ENCODE measurements at regions not wholly inside any gene's neighbourhood (a gene's known extent, or its start where the extent isn't known, plus 50 kb on each side); places are given as distances from the start of the nearest gene placed in this dataset.
"Not testable (repeated sequence)": the region's sequence is repeated elsewhere in the genome, so short reads cannot be mapped to it uniquely, and the experiment has no call there.

DNA sequence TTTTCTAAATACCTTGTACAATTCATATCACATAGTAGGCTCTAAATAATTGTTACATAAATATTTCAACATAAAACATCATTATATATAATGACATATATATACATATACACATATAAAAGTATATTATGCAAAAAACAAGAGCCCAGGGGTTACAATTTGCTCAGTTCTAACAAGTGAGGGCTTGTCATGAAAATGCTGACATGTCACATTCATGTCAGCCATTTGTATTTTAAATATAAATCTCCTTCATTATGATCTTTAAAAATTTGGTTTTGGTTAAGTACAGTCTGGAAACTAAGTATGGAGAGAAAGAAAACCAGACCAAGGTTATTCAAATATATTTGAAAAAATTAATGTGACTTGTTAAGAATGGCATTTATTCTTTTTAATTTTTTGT lies 2745.4 kb downstream of the PCDH7 start:
- H3K9me3 Mint-ChIP-seq: no peaks in the 10 kb centered on the region
- no peak for ATAC-seq
- no peak overlapping the region for H3K4me3 Mint-ChIP-seq
- no peaks in the 10 kb centered on the region for H3K4me1 Mint-ChIP-seq
- H3K27me3 Mint-ChIP-seq: no peaks in the 10 kb centered on the region
- no peaks in the 10 kb centered on the region for H3K36me3 Mint-ChIP-seq
- no peak overlapping the region for H3K27ac Mint-ChIP-seq

GRCh38 chr4:33467291-33467690 lies 2747.1 kb downstream of the PCDH7 start:
- Mint-ChIP-seq H3K36me3 (no peaks in the 10 kb centered on the region), H3K4me1 (no peaks in the 10 kb centered on the region), H3K4me3 (no peak overlapping the region), H3K27me3 (no peaks in the 10 kb centered on the region), H3K9me3 (no peaks in the 10 kb centered on the region), H3K27ac (no peak overlapping the region)
- no peak for ATAC-seq

- ATAC-seq: peak; percentile 27
- H3K36me3 Mint-ChIP-seq: no peaks in the 10 kb centered on the region
These were observed 2750.6 kb downstream of the PCDH7 start for GRCh38 chr4:33470805-33471204.

DNA sequence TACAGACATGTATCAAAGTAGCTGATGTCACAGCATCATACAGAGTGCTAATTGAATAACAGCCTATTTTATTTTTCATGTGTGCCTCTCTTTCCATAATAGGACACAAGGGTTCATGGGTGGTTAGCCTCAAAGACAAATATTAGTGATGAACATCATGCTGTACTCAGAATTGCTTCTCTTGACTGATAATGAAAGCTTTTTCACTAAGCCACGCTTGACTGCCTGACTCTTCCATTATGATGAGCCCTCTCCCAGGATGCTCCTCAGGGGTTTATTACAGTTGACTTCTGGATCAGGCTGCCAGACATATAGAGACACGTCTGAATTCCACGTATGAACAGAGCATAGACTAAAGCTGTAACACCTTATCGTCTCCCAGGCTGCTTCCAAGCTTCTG lies 2757.5 kb downstream of the PCDH7 start:
- Mint-ChIP-seq H3K9me3 (peaks cover 3% of the 10 kb centered on the region), H3K27me3 (no peaks in the 10 kb centered on the region)

More at GRCh38 chr4:33470805-33471204, 2750.6 kb downstream of the PCDH7 start:
- H3K4me3 Mint-ChIP-seq: no peak overlapping the region
- no peaks in the 10 kb centered on the region for H3K27me3 Mint-ChIP-seq
- no peak overlapping the region for H3K27ac Mint-ChIP-seq
- H3K4me1 Mint-ChIP-seq: no peaks in the 10 kb centered on the region
- H3K9me3 Mint-ChIP-seq: no peaks in the 10 kb centered on the region

DNA sequence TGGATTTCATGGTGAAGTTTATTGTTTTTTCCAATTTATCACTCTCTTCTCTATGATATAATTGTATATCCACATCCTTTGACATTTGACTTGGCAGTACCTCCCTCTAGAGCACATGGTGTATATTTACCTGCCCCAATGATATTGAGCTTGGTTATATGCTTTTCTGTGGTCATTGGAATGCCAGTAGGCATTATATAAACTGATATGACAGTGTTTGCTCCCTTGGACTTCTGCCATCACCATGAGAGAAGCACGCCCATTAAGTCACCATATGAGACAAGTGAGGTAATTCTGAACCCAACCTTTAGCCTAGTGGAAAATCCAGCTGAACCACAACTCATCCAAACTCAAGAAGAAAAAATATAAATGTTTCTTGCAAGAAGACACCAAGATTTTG lies 2761.5 kb downstream of the ARAP2 start:
- no peak overlapping the region for H3K27ac Mint-ChIP-seq

More for the DNA sequence above, 2757.5 kb downstream of the PCDH7 start:
- H3K4me1 Mint-ChIP-seq: no peaks in the 10 kb centered on the region
- no peaks in the 10 kb centered on the region for H3K36me3 Mint-ChIP-seq
- H3K4me3 Mint-ChIP-seq: no peak overlapping the region
- ATAC-seq: no peak
- H3K27ac Mint-ChIP-seq: no peak overlapping the region

GRCh38 chr4:33485111-33485510 lies 2759.2 kb downstream of the ARAP2 start:
- Mint-ChIP-seq H3K27ac (no peak overlapping the region), H3K36me3 (no peaks in the 10 kb centered on the region)
- ATAC-seq: no peak

More for the DNA sequence above, 2761.5 kb downstream of the ARAP2 start:
- ATAC-seq: no peak
- no peaks in the 10 kb centered on the region for H3K4me1 Mint-ChIP-seq
- no peaks in the 10 kb centered on the region for H3K27me3 Mint-ChIP-seq
- H3K36me3 Mint-ChIP-seq: no peaks in the 10 kb centered on the region
- H3K4me3 Mint-ChIP-seq: no peak overlapping the region
- no peaks in the 10 kb centered on the region for H3K9me3 Mint-ChIP-seq

DNA sequence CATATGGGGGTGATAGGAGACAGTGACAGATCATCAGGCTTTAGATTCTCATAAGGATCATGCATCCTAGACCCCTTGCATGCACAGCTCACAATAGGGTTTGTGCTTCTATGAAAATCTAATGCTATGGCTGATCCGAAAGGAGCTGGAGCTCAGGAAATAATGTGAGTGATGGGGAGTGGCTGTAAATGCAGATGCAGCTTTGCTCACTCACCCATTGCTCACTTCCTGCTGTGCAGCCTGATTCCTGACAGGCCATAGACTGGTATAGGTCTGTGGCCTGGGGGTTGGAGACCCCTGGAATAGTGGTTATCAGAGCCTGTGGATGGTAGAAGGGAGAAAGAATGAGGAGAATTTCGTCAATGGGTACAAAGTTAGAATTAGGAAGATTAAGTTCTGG lies 2751.1 kb downstream of the ARAP2 start:
- H3K27me3 Mint-ChIP-seq: no peaks in the 10 kb centered on the region
- no peaks in the 10 kb centered on the region for H3K4me1 Mint-ChIP-seq

More at GRCh38 chr4:33485111-33485510, 2759.2 kb downstream of the ARAP2 start:
- no peak overlapping the region for H3K4me3 Mint-ChIP-seq
- no peaks in the 10 kb centered on the region for H3K27me3 Mint-ChIP-seq
- H3K9me3 Mint-ChIP-seq: no peaks in the 10 kb centered on the region
- no peaks in the 10 kb centered on the region for H3K4me1 Mint-ChIP-seq

DNA sequence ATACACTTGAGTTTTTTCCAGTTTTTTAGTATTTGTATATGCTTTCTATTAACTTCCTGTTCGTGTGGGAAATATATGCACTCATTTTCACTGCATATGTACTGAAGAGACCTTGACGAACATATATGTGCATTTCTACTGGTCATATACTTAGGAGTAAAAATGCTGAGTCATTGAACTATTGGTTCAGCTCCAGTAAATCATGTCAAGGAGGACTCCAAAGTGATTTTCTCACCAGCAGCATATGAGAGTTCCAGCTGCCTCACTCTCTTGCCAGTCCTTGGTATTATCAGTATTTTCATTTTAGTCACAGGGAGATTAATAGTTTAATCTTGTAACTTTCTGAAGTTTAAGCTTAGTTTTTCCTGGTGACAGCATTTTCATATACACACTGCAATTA lies 2750.2 kb downstream of the ARAP2 start:
- Mint-ChIP-seq H3K9me3 (peaks cover 4% of the 10 kb centered on the region), H3K27ac (no peak overlapping the region), H3K4me3 (no peak overlapping the region), H3K27me3 (no peaks in the 10 kb centered on the region), H3K4me1 (no peaks in the 10 kb centered on the region), H3K36me3 (no peaks in the 10 kb centered on the region)
- ATAC-seq: no peak

More for the DNA sequence above, 2751.1 kb downstream of the ARAP2 start:
- ATAC-seq: no peak
- H3K36me3 Mint-ChIP-seq: no peaks in the 10 kb centered on the region
- H3K27ac Mint-ChIP-seq: no peak overlapping the region
- no peak overlapping the region for H3K4me3 Mint-ChIP-seq
- H3K9me3 Mint-ChIP-seq: peaks cover 4% of the 10 kb centered on the region

GRCh38 chr4:33501587-33501986 lies 2742.7 kb downstream of the ARAP2 start:
- not testable (repeated sequence) for H3K9me3 Mint-ChIP-seq, H3K4me1 Mint-ChIP-seq, H3K27ac Mint-ChIP-seq, ATAC-seq, H3K36me3 Mint-ChIP-seq, H3K27me3 Mint-ChIP-seq, H3K4me3 Mint-ChIP-seq

DNA sequence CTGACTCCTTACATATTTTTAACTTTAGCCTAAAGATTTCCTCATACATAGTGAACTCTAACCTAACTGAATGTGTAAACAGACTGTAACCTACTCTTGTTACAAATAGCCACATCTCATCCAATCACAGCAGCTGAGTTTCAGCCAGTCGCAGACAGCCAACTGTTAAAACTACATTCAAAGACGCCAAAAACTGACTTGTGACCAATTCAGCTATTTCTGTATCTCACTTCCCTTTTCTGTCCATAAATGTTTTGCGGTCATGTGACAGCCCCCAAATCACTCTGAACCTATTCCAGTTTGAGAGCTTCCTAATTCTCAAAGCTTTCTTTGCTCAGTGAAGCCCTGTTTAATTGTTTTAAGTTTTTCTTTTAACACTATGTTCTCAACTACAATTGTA lies 2731.9 kb downstream of the ARAP2 start:
- Mint-ChIP-seq H3K4me3 (no peak overlapping the region), H3K4me1 (no peaks in the 10 kb centered on the region), H3K27me3 (no peaks in the 10 kb centered on the region), H3K27ac (no peak overlapping the region), H3K36me3 (no peaks in the 10 kb centered on the region), H3K9me3 (peaks cover 4% of the 10 kb centered on the region)
- ATAC-seq: no peak

DNA sequence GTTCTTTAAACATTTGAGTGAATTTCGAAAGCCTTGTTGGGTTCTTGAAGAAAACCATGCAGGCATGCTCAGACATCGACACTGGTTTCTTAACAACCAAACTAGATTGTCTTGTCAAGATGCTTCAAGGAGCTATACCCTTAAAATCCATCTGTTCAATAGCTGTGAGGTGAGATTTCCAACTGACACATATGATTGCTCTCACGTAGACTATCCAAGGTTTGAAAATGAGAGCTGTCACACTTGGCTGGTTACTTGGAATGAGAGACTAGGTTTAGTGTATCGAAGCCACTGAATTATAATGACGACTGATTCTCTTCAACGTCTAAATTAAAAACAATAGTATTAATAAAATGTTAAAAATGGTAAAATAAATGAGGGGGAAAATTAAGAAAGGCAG lies 2725.5 kb downstream of the ARAP2 start:
- Mint-ChIP-seq H3K27ac (no peak overlapping the region), H3K4me1 (no peaks in the 10 kb centered on the region), H3K9me3 (peaks cover 6% of the 10 kb centered on the region), H3K4me3 (no peak overlapping the region), H3K27me3 (no peaks in the 10 kb centered on the region), H3K36me3 (no peaks in the 10 kb centered on the region)
- no peak for ATAC-seq

- ATAC-seq: no peak
- Mint-ChIP-seq H3K36me3 (no peaks in the 10 kb centered on the region), H3K27ac (no peak overlapping the region), H3K4me1 (no peaks in the 10 kb centered on the region), H3K27me3 (no peaks in the 10 kb centered on the region), H3K9me3 (peaks cover 3% of the 10 kb centered on the region), H3K4me3 (no peak overlapping the region)
These were observed 2711.5 kb downstream of the ARAP2 start for GRCh38 chr4:33532821-33533220.

- Mint-ChIP-seq H3K4me1 (no peaks in the 10 kb centered on the region), H3K36me3 (no peaks in the 10 kb centered on the region), H3K9me3 (peaks cover 3% of the 10 kb centered on the region), H3K4me3 (no peak overlapping the region), H3K27me3 (no peaks in the 10 kb centered on the region), H3K27ac (no peak overlapping the region)
- no peak for ATAC-seq
These were observed 2707.4 kb downstream of the ARAP2 start for GRCh38 chr4:33536898-33537297.

DNA sequence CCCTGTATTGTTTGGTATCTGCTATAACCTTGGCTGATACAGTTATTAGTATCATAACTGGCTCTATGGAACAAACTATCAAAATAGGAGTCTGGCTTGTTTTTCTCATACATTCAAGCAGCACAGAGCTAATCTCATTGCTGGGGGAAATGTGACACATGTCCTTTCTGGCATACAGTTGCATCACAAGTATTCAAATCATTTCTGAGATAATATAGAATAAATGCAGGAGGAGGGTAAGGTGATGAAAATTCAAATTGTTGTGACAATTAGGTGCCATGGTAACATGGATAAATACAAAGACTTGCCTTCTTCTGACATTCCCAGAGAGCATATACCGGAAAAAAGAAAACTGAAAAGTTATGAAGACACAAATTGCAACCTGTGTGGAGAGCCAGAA lies 2706.8 kb downstream of the ARAP2 start:
- Mint-ChIP-seq H3K4me3 (no peak overlapping the region), H3K27ac (no peak overlapping the region), H3K36me3 (no peaks in the 10 kb centered on the region), H3K27me3 (no peaks in the 10 kb centered on the region), H3K9me3 (peaks cover 3% of the 10 kb centered on the region), H3K4me1 (no peaks in the 10 kb centered on the region)
- ATAC-seq: no peak

DNA sequence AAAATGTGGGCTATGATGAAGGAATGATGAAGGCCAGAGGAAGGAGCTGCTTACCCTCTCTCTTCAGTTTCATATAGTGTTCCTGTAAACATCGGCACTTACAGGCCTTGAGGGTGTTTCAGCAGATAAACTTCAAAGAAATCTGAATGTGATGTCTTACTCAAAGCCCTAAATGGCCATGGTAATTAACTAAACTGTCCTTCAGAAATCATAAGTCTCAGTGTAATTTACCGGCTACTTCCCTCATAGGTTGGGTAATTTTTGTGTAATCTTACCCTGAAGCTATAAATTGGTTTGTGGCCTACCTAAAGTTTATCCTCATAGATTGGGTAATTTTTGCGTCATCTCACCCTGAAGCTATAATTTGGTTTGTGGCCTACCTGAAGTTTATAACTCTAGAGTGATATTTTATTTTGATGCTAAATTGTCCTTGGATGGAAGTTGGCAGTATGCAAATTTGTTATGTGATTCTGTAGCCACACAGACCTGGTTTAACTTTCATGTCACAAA lies 2700.3 kb downstream of the ARAP2 start:
- no peak for ATAC-seq
- Mint-ChIP-seq H3K36me3 (no peaks in the 10 kb centered on the region), H3K27me3 (no peaks in the 10 kb centered on the region), H3K4me1 (no peaks in the 10 kb centered on the region), H3K27ac (no peak overlapping the region), H3K4me3 (no peak overlapping the region), H3K9me3 (peaks cover 3% of the 10 kb centered on the region)

- H3K4me1 Mint-ChIP-seq: no peaks in the 10 kb centered on the region
- no peak overlapping the region for H3K27ac Mint-ChIP-seq
- no peak for ATAC-seq
- no peaks in the 10 kb centered on the region for H3K36me3 Mint-ChIP-seq
- H3K27me3 Mint-ChIP-seq: no peaks in the 10 kb centered on the region
- H3K4me3 Mint-ChIP-seq: no peak overlapping the region
- peaks cover 14% of the 10 kb centered on the region for H3K9me3 Mint-ChIP-seq
These were observed 2693.1 kb downstream of the ARAP2 start for GRCh38 chr4:33551244-33551643.

- no peaks in the 10 kb centered on the region for H3K9me3 Mint-ChIP-seq
- no peaks in the 10 kb centered on the region for H3K36me3 Mint-ChIP-seq
These were observed 2683.1 kb downstream of the ARAP2 start for GRCh38 chr4:33561259-33561658.

More at GRCh38 chr4:33561259-33561658, 2683.1 kb downstream of the ARAP2 start:
- no peak overlapping the region for H3K4me3 Mint-ChIP-seq
- no peak overlapping the region for H3K27ac Mint-ChIP-seq
- H3K4me1 Mint-ChIP-seq: no peaks in the 10 kb centered on the region
- H3K27me3 Mint-ChIP-seq: no peaks in the 10 kb centered on the region
- ATAC-seq: no peak

All from stimulated activated memory B cell treated with anti-CD40 and anti-IgM and Interleukin-4, amounts not matched to agents 10 μg/mL and 1 μg/mL and 100 μg/mL, for 72 hours (primary cell).